ENCODE measurements at regions not wholly inside any gene's neighbourhood (a gene's known extent, or its start where the extent isn't known, plus 50 kb on each side); places are given as distances from the start of the nearest gene placed in this dataset.

DNA sequence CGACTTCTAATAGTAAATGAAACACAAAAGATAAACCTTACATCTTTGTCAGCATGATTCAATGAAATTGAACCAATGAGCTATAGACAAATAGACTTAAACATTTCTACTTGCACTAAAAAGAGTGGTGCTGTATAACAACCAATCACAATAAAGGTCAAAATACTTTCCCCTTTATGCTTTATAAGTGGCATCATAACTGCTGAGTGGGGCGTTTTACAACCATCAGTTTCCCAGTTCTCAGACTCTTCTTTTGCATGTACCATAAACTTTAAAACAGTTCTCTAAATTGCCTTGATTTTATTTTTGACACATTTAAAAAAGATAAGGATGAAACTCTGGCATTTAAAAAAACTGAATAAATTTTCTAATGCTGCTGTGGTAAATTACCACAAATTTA, 356.2 kb downstream of the NNT start:
- no TSS peak for BruUV-seq (replicated peaks)
- Histone ChIP-seq H3K9ac (ENCODE audit: insufficient read depth, low read depth, low read length) (no peak overlapping the region), H3K4me3 (replicated peaks in 1 of 3; ENCODE audit: insufficient read depth in 1 of 3, low read depth in 2 of 3, low read length in 3 of 3) (no peak overlapping the region), H3K4me2 (ENCODE audit: low read depth, low read length) (no peak overlapping the region), H3K4me1 (ENCODE audit: insufficient read depth, low read length) (no peaks in the 10 kb centered on the region), H4K20me1 (ENCODE audit: insufficient read depth, low read length) (no peaks in the 10 kb centered on the region), H3K27me3 (ENCODE audit: control insufficient read depth in 1 of 2, insufficient read depth in 2 of 2, low read length in 2 of 2) (no peaks in the 10 kb centered on the region), H3K79me2 (ENCODE audit: insufficient read depth, low read length) (no peaks in the 10 kb centered on the region), H2AFZ (ENCODE audit: low read length) (no peak overlapping the region), H3K36me3 (replicated peaks in 1 of 2; ENCODE audit: control insufficient read depth in 1 of 2, insufficient read depth in 2 of 2, low read length in 2 of 2) (no peaks in the 10 kb centered on the region), H3K9me3 (ENCODE audit: low read length) (no peaks in the 10 kb centered on the region), H3K27ac (ENCODE audit: extremely low read length, insufficient read depth, low read length) (no peak overlapping the region)
- ChIA-PET POLR2A (no interaction called here), CTCF (ENCODE audit: low intra/inter-chr PET ratio, low total read pairs) (no interaction called here)
- in situ Hi-C loops (cut with HindIII; ENCODE audit: extremely low pct_ligation_motif_present, low pct_unique_long_range_greater_than_20kb) = no loop called here
- no peak for FAIRE-seq
- intact Hi-C loops (cut with micrococcal nuclease; ENCODE audit: unreplicated experiment) = no loop called here
- no peak for ATAC-seq
- DNase-seq (ENCODE audit: low spot score) = no peak
- TF ChIP-seq ZNF12 (CRISPR knock-in tag; IDR thresholded peaks at IDR 0.05) = no peak
- TF ChIP-seq MAFK (conservative IDR thresholded peaks at IDR 0.05 in 1 of 2, IDR thresholded peaks at IDR 0.05 in 1 of 2; ENCODE audit: low read length in 2 of 2) = peak; percentile 55 to 75; a peak in 3 of 4 replicates
- TF ChIP-seq MAFF (IDR thresholded peaks at IDR 0.05; ENCODE audit: low read depth, low read length) = peak; percentile 63
- TF ChIP-seq PHF21A (CRISPR knock-in tag; IDR thresholded peaks at IDR 0.05) = no peak
- 0% methylated on average over 2 of the region's 2 CpGs for whole genome bisulfite sequencing (ENCODE audit: low lambda C conversion rate)

DNA sequence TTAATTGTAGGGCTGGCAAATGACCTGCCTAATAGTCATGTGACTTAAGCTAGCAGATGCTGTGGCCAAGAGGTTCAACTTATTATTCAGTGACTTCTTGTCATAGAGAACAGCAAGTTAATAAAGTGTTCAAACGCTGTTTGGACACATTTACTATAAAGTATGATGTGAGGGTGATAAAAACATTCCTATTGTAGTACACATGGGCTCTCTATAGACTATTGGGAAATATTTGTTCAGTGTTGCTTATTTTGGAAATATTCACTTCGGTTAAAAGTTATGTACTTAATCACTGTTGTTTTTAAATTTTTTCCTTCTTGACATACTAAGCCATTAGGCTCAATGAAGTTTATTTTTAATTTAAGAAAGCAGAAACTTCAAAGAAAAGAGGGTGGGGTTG, 345.0 kb downstream of the NNT start:
- no peak for DNase-seq (ENCODE audit: low spot score)
- intact Hi-C loops (cut with micrococcal nuclease; ENCODE audit: unreplicated experiment) (loop anchor here (10.0 kb wide), 1 partner anchor 387 kb away; no protein-coding TSS in a partner anchor), in situ Hi-C loops (cut with HindIII; ENCODE audit: extremely low pct_ligation_motif_present, low pct_unique_long_range_greater_than_20kb) (no loop called here)
- Histone ChIP-seq H3K9ac (ENCODE audit: insufficient read depth, low read depth, low read length) (no peak overlapping the region), H3K4me3 (replicated peaks in 1 of 3; ENCODE audit: insufficient read depth in 1 of 3, low read depth in 2 of 3, low read length in 3 of 3) (no peak overlapping the region), H3K27me3 (ENCODE audit: control insufficient read depth in 1 of 2, insufficient read depth in 2 of 2, low read length in 2 of 2) (no peaks in the 10 kb centered on the region; a peak in 1 of 5 replicates), H3K36me3 (replicated peaks in 1 of 2; ENCODE audit: control insufficient read depth in 1 of 2, insufficient read depth in 2 of 2, low read length in 2 of 2) (no peaks in the 10 kb centered on the region), H2AFZ (ENCODE audit: low read length) (no peak overlapping the region), H3K4me2 (ENCODE audit: low read depth, low read length) (no peak overlapping the region), H3K27ac (ENCODE audit: extremely low read length, insufficient read depth, low read length) (no peak overlapping the region), H3K9me3 (ENCODE audit: low read length) (peaks cover 24% of the 10 kb centered on the region), H3K79me2 (ENCODE audit: insufficient read depth, low read length) (no peaks in the 10 kb centered on the region), H3K4me1 (ENCODE audit: insufficient read depth, low read length) (no peaks in the 10 kb centered on the region), H4K20me1 (ENCODE audit: insufficient read depth, low read length) (no peaks in the 10 kb centered on the region)
- no TSS peak for BruUV-seq (replicated peaks)
- ATAC-seq = no peak
- no peak for TF ChIP-seq MZF1 (CRISPR knock-in tag; IDR thresholded peaks at IDR 0.05; ENCODE audit: borderline replicate concordance)
- TF ChIP-seq, protein P1, sequence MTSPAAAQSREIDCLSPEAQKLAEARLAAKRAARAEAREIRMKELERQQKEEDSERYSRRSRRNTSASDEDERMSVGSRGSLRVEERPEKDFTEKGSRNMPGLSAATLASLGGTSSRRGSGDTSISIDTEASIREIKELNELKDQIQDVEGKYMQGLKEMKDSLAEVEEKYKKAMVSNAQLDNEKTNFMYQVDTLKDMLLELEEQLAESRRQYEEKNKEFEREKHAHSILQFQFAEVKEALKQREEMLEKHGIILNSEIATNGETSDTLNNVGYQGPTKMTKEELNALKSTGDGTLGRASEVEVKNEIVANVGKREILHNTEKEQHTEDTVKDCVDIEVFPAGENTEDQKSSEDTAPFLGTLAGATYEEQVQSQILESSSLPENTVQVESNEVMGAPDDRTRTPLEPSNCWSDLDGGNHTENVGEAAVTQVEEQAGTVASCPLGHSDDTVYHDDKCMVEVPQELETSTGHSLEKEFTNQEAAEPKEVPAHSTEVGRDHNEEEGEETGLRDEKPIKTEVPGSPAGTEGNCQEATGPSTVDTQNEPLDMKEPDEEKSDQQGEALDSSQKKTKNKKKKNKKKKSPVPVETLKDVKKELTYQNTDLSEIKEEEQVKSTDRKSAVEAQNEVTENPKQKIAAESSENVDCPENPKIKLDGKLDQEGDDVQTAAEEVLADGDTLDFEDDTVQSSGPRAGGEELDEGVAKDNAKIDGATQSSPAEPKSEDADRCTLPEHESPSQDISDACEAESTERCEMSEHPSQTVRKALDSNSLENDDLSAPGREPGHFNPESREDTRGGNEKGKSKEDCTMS (CRISPR knock-in tag; conservative IDR thresholded peaks at IDR 0.05) = no peak
- no peak for TF ChIP-seq CBX5 (CRISPR knock-in tag; IDR thresholded peaks at IDR 0.05; ENCODE audit: borderline replicate concordance)
- TF ChIP-seq, protein P2, sequence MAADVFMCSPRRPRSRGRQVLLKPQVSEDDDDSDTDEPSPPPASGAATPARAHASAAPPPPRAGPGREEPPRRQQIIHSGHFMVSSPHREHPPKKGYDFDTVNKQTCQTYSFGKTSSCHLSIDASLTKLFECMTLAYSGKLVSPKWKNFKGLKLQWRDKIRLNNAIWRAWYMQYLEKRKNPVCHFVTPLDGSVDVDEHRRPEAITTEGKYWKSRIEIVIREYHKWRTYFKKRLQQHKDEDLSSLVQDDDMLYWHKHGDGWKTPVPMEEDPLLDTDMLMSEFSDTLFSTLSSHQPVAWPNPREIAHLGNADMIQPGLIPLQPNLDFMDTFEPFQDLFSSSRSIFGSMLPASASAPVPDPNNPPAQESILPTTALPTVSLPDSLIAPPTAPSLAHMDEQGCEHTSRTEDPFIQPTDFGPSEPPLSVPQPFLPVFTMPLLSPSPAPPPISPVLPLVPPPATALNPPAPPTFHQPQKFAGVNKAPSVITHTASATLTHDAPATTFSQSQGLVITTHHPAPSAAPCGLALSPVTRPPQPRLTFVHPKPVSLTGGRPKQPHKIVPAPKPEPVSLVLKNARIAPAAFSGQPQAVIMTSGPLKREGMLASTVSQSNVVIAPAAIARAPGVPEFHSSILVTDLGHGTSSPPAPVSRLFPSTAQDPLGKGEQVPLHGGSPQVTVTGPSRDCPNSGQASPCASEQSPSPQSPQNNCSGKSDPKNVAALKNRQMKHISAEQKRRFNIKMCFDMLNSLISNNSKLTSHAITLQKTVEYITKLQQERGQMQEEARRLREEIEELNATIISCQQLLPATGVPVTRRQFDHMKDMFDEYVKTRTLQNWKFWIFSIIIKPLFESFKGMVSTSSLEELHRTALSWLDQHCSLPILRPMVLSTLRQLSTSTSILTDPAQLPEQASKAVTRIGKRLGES (CRISPR knock-in tag; IDR thresholded peaks at IDR 0.05; ENCODE audit: borderline replicate concordance) = no peak
- TF ChIP-seq ZNF383 (CRISPR knock-in tag; IDR thresholded peaks at IDR 0.05; ENCODE audit: borderline replicate concordance) = no peak
- TF ChIP-seq PHF20 (CRISPR knock-in tag; IDR thresholded peaks at IDR 0.05) = no peak
- ChIA-PET CTCF (ENCODE audit: low intra/inter-chr PET ratio, low total read pairs) (no interaction called here), POLR2A (no interaction called here)
- FAIRE-seq = no peak
- 0% methylated on average over 2 of the region's 2 CpGs for WGBS (ENCODE audit: low lambda C conversion rate)

Data from HepG2 (cell line).